GM23338 (cell line): ENCODE measurements at regions not wholly inside any gene's neighbourhood (a gene's known extent, or its start where the extent isn't known, plus 50 kb on each side); places are given as distances from the start of the nearest gene placed in this dataset.

Experiments
- ATAC-seq: fragments of 200-7000 bp; cut with Tn5 transposase; 3 replicates; pipeline ENCODE4 v1.9.1; 2020
- DNase-seq: peaks from one replicate; pipeline ENCODE4 v3.0.0-alpha.2; 2015; ENCODE audit warnings: low spot score
- H2AFZ ChIP-seq: fragments of 200-600 bp; sonication (generic); 2 replicates; pipeline ENCODE4 v1.8.0; 2016; ENCODE audit warnings: antibody characterized with exemption, mild to moderate bottlenecking, moderate library complexity
- H3F3A ChIP-seq: fragments of 200-600 bp; sonication (generic); replicated peaks from 2 replicates; pipeline ENCODE4 v1.8.0; 2017; ENCODE audit warnings: antibody characterized with exemption, mixed run types, low read depth
- H3K27ac ChIP-seq: fragments of 200-600 bp; sonication (generic); 2 replicates; pipeline ENCODE4 v1.6.1; 2016; ENCODE audit warnings: low read depth
- H3K27me3 ChIP-seq: fragments of 200-600 bp; sonication (generic); 2 replicates; pipeline ENCODE4 v1.8.0; 2016; ENCODE audit warnings: mild to moderate bottlenecking, mixed run types, moderate library complexity; ENCODE audit not compliant: insufficient read depth
- H3K36me3 ChIP-seq: fragments of 200-600 bp; sonication (generic); 2 replicates; pipeline ENCODE4 v1.8.0; 2016; ENCODE audit warnings: mild to moderate bottlenecking; ENCODE audit not compliant: insufficient read depth
- H3K4me1 ChIP-seq: fragments of 200-600 bp; sonication (generic); 2 replicates; pipeline ENCODE4 v1.8.0; 2016; ENCODE audit warnings: mild to moderate bottlenecking, moderate library complexity; ENCODE audit not compliant: insufficient read depth
- H3K4me2 ChIP-seq: fragments of 200-600 bp; sonication (generic); 2 replicates; pipeline ENCODE4 v1.7.1; 2017; ENCODE audit warnings: mixed run types
- H3K4me3 ChIP-seq: fragments of 200-600 bp; sonication (generic); 2 replicates; pipeline ENCODE4 v1.6.1; 2016; ENCODE audit warnings: mixed run types
- H3K79me2 ChIP-seq: fragments of 200-600 bp; sonication (generic); replicated peaks from 2 replicates; pipeline ENCODE4 v1.8.0; 2017; ENCODE audit warnings: mild to moderate bottlenecking; ENCODE audit not compliant: insufficient read depth
- H3K9me2 ChIP-seq: fragments of 200-600 bp; sonication (generic); 2 replicates; pipeline ENCODE4 v1.8.0; 2017; ENCODE audit not compliant: insufficient read depth
- H4K20me1 ChIP-seq: fragments of 200-600 bp; sonication (generic); replicated peaks from 2 replicates; pipeline ENCODE4 v1.8.0; 2017; ENCODE audit warnings: mild to moderate bottlenecking; ENCODE audit not compliant: insufficient read depth
- H3K27ac Mint-ChIP-seq: 2 replicates; pipeline ENCODE4 v1.8.0; 2020; ENCODE audit warnings: inconsistent platforms, mild to moderate bottlenecking, moderate library complexity, mixed read lengths
- H3K27me3 Mint-ChIP-seq: 3 replicates; pipeline ENCODE4 v1.8.0; 2022; ENCODE audit warnings: low read depth, mild to moderate bottlenecking, moderate library complexity, mixed read lengths, inconsistent platforms; ENCODE audit not compliant: insufficient read depth, poor library complexity
- H3K36me3 Mint-ChIP-seq: 3 replicates; pipeline ENCODE4 v1.8.0; 2021; ENCODE audit warnings: low read depth, mild to moderate bottlenecking, inconsistent platforms, moderate library complexity, mixed read lengths
- H3K4me1 Mint-ChIP-seq: 3 replicates; pipeline ENCODE4 v1.8.0; 2020; ENCODE audit warnings: mild to moderate bottlenecking, inconsistent platforms, mixed read lengths
- H3K4me3 Mint-ChIP-seq: 3 replicates; pipeline ENCODE4 v1.8.0; 2021; ENCODE audit warnings: moderate library complexity, mild to moderate bottlenecking, inconsistent platforms, mixed read lengths
- H3K9me3 Mint-ChIP-seq: 3 replicates; pipeline ENCODE4 v1.8.0; 2020; ENCODE audit warnings: moderate library complexity, mild to moderate bottlenecking, inconsistent platforms, mixed read lengths
- CREB1 ChIP-seq: fragments of 250-450 bp; sonication (Bioruptor Pico); IDR thresholded peaks from 2 replicates; pipeline ENCODE4 v1.5.0; 2020; ENCODE audit warnings: low read depth, mild to moderate bottlenecking, moderate library complexity
- EZH2 ChIP-seq: fragments of 200-600 bp; sonication (generic); IDR thresholded peaks from one replicate; pipeline ENCODE4 v1.8.0; 2017; ENCODE audit warnings: antibody characterized with exemption, mild to moderate bottlenecking, low read depth; ENCODE audit not compliant: unreplicated experiment
- EZH2phosphoT487 ChIP-seq: fragments of 200-600 bp; sonication (generic); IDR thresholded peaks from one replicate; pipeline ENCODE4 v1.8.1; 2018; ENCODE audit warnings: antibody characterized with exemption; ENCODE audit not compliant: unreplicated experiment
- JUNB ChIP-seq: IDR thresholded peaks from one replicate; pipeline ENCODE4 v1.6.1; 2016; ENCODE audit warnings: antibody characterized with exemption; ENCODE audit not compliant: unreplicated experiment
- NANOG ChIP-seq: IDR thresholded peaks from 2 replicates; pipeline ENCODE4 v1.6.1; 2016; ENCODE audit warnings: antibody characterized with exemption, borderline replicate concordance
- POLR2AphosphoS5 ChIP-seq: IDR thresholded peaks from 2 replicates; pipeline ENCODE4 v1.6.1; 2016; ENCODE audit warnings: antibody characterized with exemption, low read depth
- REST ChIP-seq: IDR thresholded peaks from one replicate; pipeline ENCODE4 v1.6.1; 2018; ENCODE audit warnings: antibody characterized with exemption; ENCODE audit not compliant: unreplicated experiment
- STAT1 ChIP-seq: IDR thresholded peaks from one replicate; pipeline ENCODE4 v1.6.1; 2016; ENCODE audit warnings: antibody characterized with exemption; ENCODE audit not compliant: unreplicated experiment
- ZNF114 ChIP-seq: fragments of 250-450 bp; sonication (Bioruptor Pico); IDR thresholded peaks from 2 replicates; pipeline ENCODE4 v1.5.0; 2020; ENCODE audit warnings: mild to moderate bottlenecking, moderate library complexity
- ZNF331 ChIP-seq: fragments of 250-450 bp; sonication (Bioruptor Pico); IDR thresholded peaks from 2 replicates; pipeline ENCODE4 v1.5.0; 2020; ENCODE audit warnings: low read depth, mild to moderate bottlenecking, moderate library complexity
- TF ChIP-seq, protein P1 (sequence below): IDR thresholded peaks from 2 replicates; pipeline ENCODE4 v1.6.1; 2016; ENCODE audit warnings: antibody characterized with exemption
- TF ChIP-seq, protein P2 (sequence below): fragments of 250-450 bp; sonication (Bioruptor Pico); IDR thresholded peaks from 2 replicates; pipeline ENCODE4 v1.5.0; 2020; ENCODE audit warnings: mild to moderate bottlenecking, moderate library complexity

- TF ChIP-seq, protein P1, sequence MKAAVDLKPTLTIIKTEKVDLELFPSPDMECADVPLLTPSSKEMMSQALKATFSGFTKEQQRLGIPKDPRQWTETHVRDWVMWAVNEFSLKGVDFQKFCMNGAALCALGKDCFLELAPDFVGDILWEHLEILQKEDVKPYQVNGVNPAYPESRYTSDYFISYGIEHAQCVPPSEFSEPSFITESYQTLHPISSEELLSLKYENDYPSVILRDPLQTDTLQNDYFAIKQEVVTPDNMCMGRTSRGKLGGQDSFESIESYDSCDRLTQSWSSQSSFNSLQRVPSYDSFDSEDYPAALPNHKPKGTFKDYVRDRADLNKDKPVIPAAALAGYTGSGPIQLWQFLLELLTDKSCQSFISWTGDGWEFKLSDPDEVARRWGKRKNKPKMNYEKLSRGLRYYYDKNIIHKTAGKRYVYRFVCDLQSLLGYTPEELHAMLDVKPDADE = no peak
Observed at GRCh38 chr7:26459540-26460193, 168.0 kb downstream of the SNX10 start (continued).

DNA sequence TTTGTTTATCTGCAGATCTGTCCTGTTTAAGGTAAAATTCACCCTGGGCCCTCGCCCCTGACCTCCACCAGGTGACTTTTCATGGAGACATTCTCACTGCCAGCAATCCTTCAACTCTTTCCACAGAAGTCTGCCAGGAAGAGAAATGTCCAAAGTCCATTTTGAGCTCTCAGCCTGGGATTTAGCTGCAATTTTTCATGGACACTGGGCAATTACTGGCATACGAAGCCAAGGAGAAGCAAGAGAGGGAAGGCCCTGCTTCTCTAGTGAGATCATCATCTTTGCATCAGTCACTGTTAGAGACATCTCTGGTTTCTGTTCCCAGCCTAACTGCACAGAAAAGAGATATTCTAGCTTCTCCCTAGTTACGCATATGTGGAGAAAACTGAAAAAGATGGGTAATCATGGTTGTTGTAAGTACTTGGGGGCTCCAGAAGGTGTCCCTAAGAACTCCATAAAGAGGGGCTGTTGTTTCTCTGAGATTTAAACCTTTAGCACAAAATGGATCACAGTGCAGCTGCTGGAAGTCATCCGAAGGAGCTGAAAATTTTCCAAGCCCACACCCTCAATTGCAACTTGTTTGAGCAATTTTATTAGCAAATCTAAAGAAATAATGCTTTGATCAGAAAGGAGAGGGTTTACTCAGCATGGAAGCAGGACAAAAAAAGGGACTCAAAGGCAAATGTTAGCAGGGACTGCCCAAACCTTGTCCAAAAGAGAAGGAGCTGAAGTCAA, 168.9 kb downstream of the SNX10 start:
- Mint-ChIP-seq H3K4me3 (no peak overlapping the region), H3K27me3 (peaks cover 4% of the 10 kb centered on the region), H3K4me1 (no peaks in the 10 kb centered on the region; the same call in 2 of the 3 replicates), H3K36me3 (no peaks in the 10 kb centered on the region), H3K9me3 (no peaks in the 10 kb centered on the region), H3K27ac (no peak overlapping the region)
- ATAC-seq (no peak), DNase-seq (no peak)
- Histone ChIP-seq H3K27me3 (no peaks in the 10 kb centered on the region), H3K36me3 (no peaks in the 10 kb centered on the region), H3K9me2 (0 out of 2 replicates have a peak, but pooled peaks cover 3% of the 10 kb centered on the region), H3K4me3 (no peak overlapping the region), H2AFZ (no peak overlapping the region), H3F3A (no peaks in the 10 kb centered on the region), H3K4me2 (no peak overlapping the region), H3K27ac (no peak overlapping the region), H4K20me1 (no peaks in the 10 kb centered on the region), H3K79me2 (no peaks in the 10 kb centered on the region), H3K4me1 (no peaks in the 10 kb centered on the region)
- TF ChIP-seq ZNF331 (CRISPR knock-in tag) = no peak
- no peak for TF ChIP-seq EZH2
- TF ChIP-seq ZNF114 (CRISPR knock-in tag) = no peak
- no peak for TF ChIP-seq EZH2phosphoT487
- TF ChIP-seq, protein P2, sequence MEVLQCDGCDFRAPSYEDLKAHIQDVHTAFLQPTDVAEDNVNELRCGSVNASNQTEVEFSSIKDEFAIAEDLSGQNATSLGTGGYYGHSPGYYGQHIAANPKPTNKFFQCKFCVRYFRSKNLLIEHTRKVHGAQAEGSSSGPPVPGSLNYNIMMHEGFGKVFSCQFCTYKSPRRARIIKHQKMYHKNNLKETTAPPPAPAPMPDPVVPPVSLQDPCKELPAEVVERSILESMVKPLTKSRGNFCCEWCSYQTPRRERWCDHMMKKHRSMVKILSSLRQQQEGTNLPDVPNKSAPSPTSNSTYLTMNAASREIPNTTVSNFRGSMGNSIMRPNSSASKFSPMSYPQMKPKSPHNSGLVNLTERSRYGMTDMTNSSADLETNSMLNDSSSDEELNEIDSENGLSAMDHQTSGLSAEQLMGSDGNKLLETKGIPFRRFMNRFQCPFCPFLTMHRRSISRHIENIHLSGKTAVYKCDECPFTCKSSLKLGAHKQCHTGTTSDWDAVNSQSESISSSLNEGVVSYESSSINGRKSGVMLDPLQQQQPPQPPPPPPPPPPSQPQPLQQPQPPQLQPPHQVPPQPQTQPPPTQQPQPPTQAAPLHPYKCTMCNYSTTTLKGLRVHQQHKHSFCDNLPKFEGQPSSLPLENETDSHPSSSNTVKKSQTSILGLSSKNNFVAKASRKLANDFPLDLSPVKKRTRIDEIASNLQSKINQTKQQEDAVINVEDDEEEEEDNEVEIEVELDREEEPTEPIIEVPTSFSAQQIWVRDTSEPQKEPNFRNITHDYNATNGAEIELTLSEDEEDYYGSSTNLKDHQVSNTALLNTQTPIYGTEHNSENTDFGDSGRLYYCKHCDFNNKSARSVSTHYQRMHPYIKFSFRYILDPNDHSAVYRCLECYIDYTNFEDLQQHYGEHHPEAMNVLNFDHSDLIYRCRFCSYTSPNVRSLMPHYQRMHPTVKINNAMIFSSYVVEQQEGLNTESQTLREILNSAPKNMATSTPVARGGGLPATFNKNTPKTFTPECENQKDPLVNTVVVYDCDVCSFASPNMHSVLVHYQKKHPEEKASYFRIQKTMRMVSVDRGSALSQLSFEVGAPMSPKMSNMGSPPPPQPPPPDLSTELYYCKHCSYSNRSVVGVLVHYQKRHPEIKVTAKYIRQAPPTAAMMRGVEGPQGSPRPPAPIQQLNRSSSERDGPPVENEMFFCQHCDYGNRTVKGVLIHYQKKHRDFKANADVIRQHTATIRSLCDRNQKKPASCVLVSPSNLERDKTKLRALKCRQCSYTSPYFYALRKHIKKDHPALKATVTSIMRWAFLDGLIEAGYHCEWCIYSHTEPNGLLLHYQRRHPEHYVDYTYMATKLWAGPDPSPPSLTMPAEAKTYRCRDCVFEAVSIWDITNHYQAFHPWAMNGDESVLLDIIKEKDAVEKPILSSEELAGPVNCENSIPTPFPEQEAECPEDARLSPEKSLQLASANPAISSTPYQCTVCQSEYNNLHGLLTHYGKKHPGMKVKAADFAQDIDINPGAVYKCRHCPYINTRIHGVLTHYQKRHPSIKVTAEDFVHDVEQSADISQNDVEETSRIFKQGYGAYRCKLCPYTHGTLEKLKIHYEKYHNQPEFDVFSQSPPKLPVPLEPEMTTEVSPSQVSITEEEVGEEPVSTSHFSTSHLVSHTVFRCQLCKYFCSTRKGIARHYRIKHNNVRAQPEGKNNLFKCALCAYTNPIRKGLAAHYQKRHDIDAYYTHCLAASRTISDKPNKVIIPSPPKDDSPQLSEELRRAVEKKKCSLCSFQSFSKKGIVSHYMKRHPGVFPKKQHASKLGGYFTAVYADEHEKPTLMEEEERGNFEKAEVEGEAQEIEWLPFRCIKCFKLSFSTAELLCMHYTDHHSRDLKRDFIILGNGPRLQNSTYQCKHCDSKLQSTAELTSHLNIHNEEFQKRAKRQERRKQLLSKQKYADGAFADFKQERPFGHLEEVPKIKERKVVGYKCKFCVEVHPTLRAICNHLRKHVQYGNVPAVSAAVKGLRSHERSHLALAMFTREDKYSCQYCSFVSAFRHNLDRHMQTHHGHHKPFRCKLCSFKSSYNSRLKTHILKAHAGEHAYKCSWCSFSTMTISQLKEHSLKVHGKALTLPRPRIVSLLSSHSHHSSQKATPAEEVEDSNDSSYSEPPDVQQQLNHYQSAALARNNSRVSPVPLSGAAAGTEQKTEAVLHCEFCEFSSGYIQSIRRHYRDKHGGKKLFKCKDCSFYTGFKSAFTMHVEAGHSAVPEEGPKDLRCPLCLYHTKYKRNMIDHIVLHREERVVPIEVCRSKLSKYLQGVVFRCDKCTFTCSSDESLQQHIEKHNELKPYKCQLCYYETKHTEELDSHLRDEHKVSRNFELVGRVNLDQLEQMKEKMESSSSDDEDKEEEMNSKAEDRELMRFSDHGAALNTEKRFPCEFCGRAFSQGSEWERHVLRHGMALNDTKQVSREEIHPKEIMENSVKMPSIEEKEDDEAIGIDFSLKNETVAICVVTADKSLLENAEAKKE (CRISPR knock-in tag) = no peak
- TF ChIP-seq REST = no peak
- TF ChIP-seq, protein P1 = no peak
- TF ChIP-seq NANOG = no peak
- no peak for TF ChIP-seq CREB1
- no peak for TF ChIP-seq POLR2AphosphoS5
- TF ChIP-seq JUNB = no peak
- no peak for TF ChIP-seq STAT1
